Liver (tissue), 7 donors: ENCODE measurements at regions not wholly inside any gene's neighbourhood (a gene's known extent, or its start where the extent isn't known, plus 50 kb on each side); places are given as distances from the start of the nearest gene placed in this dataset.

Source experiments
- DNase-seq: peaks from one replicate; pipeline ENCODE4 v3.0.0-alpha.2; 2017; ENCODE audit warnings: low spot score
- H3K27ac ChIP-seq, 2 donors: one replicate each; pipeline ENCODE4 v1.7.0; 2013; ENCODE audit warnings: inconsistent platforms in 2 of 2, low read length in 2 of 2, control low read depth in 1 of 2, low read depth in 1 of 2, mild to moderate bottlenecking in 1 of 2
- H3K27me3 ChIP-seq, 4 donors: one replicate each; pipeline versions ENCODE4 v1.6.1 to v1.7.0; 2013; ENCODE audit warnings: low read length in 3 of 4, inconsistent platforms in 1 of 4, mild to moderate bottlenecking in 1 of 4, moderate library complexity in 1 of 4; ENCODE audit not compliant: control insufficient read depth in 4 of 4, insufficient read depth in 4 of 4
- H3K36me3 ChIP-seq, 4 donors: one replicate each; pipeline versions ENCODE4 v1.6.1 to v1.7.0; 2013; ENCODE audit warnings: low read length in 3 of 4, mild to moderate bottlenecking in 3 of 4, low read depth in 1 of 4, moderate library complexity in 1 of 4; ENCODE audit not compliant: control insufficient read depth in 4 of 4, insufficient read depth in 3 of 4
- H3K4me1 ChIP-seq, 4 donors: one replicate each; pipeline versions ENCODE4 v1.6.1 to v1.7.0; 2013; ENCODE audit warnings: low read length in 3 of 4, mild to moderate bottlenecking in 3 of 4, moderate library complexity in 1 of 4; ENCODE audit not compliant: control insufficient read depth in 4 of 4, insufficient read depth in 4 of 4
- H3K4me3 ChIP-seq, 3 donors: one replicate each; pipeline versions ENCODE4 v1.6.1 to v1.7.0; 2013; ENCODE audit warnings: low read length in 3 of 3, control low read depth in 1 of 3, low read depth in 1 of 3, mild to moderate bottlenecking in 1 of 3
- H3K9ac ChIP-seq, 2 donors: one replicate each; pipeline ENCODE4 v1.7.0; 2013; ENCODE audit warnings: low read length in 2 of 2, mild to moderate bottlenecking in 2 of 2, moderate library complexity in 2 of 2, control low read depth in 1 of 2, low read depth in 1 of 2
- H3K9me3 ChIP-seq, 4 donors: one replicate each; pipeline versions ENCODE4 v1.6.1 to v1.7.0; 2013; ENCODE audit warnings: low read length in 3 of 4; ENCODE audit not compliant: control insufficient read depth in 4 of 4
- EGR1 ChIP-seq, 2 donors: IDR thresholded peaks; 2 replicates each; pipeline ENCODE4 v1.6.1; 2016 to 2018; ENCODE audit warnings: antibody characterized with exemption in 2 of 2, low read depth in 2 of 2
- FOXA2 ChIP-seq: IDR thresholded peaks from 2 replicates; pipeline ENCODE4 v1.6.1; 2016; ENCODE audit warnings: antibody characterized with exemption
- GABPA ChIP-seq, 2 donors: IDR thresholded peaks in 1 of 2; conservative IDR thresholded peaks in 1 of 2; 2 replicates each; pipeline ENCODE4 v1.6.1; 2016; ENCODE audit warnings: antibody characterized with exemption in 2 of 2, mild to moderate bottlenecking in 1 of 2, moderate library complexity in 1 of 2
- HNF4A ChIP-seq, 2 donors: conservative IDR thresholded peaks; 2 replicates each; pipeline ENCODE4 v1.6.1; 2016; ENCODE audit warnings: antibody characterized with exemption in 2 of 2, mild to moderate bottlenecking in 2 of 2
- HNF4G ChIP-seq: IDR thresholded peaks from 2 replicates; pipeline ENCODE4 v1.6.1; 2016; ENCODE audit warnings: antibody characterized with exemption
- MAX ChIP-seq: IDR thresholded peaks from 2 replicates; pipeline ENCODE4 v1.6.1; 2016; ENCODE audit warnings: antibody characterized with exemption
- NR2F2 ChIP-seq: IDR thresholded peaks from 2 replicates; pipeline ENCODE4 v1.6.1; 2016; ENCODE audit warnings: antibody characterized with exemption
- RAD21 ChIP-seq, 2 donors: IDR thresholded peaks; 2 replicates each; pipeline ENCODE4 v1.6.1; 2016; ENCODE audit warnings: antibody characterized with exemption in 2 of 2, mild to moderate bottlenecking in 2 of 2
- RXRA ChIP-seq, 2 donors: IDR thresholded peaks; 2 replicates each; pipeline ENCODE4 v1.6.1; 2017 to 2018; ENCODE audit warnings: antibody characterized with exemption in 2 of 2, mild to moderate bottlenecking in 1 of 2
- SP1 ChIP-seq: IDR thresholded peaks from 2 replicates; pipeline ENCODE4 v1.6.1; 2018; ENCODE audit warnings: antibody characterized with exemption, mild to moderate bottlenecking
- TAF1 ChIP-seq: conservative IDR thresholded peaks from 2 replicates; pipeline ENCODE4 v1.6.1; 2016; ENCODE audit warnings: antibody characterized with exemption, mild to moderate bottlenecking
- YY1 ChIP-seq: IDR thresholded peaks from 2 replicates; pipeline ENCODE4 v1.6.1; 2016; ENCODE audit warnings: antibody characterized with exemption, mild to moderate bottlenecking
- ZBTB33 ChIP-seq: IDR thresholded peaks from 2 replicates; pipeline ENCODE4 v1.6.1; 2016; ENCODE audit warnings: antibody characterized with exemption
- WGBS: extraction: QIAGEN DNeasy Blood & Tissue Kit; methylation state at CpG from one replicate; pipeline ENCODE4 v1.1.7; 2013; 5-methylcytosine and 5-hydroxymethylcytosine counted together
- TF ChIP-seq, protein P1 (sequence below): IDR thresholded peaks from 2 replicates; pipeline ENCODE4 v1.6.1; 2016; ENCODE audit warnings: antibody characterized with exemption
- donor health status: healthy.
- donor health status: healthy.
- donor health status: healthy.
- donor health status: healthy.

DNA sequence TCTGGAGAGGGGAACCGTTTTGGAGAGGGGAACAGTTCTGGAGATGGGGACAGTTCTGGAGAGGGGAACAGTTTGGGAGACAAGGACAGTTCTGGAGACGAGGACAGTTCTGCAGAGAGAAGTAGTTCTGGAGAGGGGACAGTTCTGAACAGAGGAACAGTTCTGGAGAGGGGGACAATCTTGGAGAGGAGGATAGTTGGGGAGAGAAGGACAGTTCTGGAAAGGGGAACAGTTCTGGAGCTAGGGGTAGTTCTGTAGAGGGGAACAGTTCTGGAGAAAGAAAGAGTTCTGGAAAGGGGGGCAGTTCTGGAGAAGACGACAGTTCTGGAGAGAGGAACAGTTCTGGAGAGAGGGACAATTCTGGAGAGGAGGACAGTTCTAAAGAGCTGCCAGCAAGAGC lies 745.9 kb downstream of the GALR1 start:
- Histone ChIP-seq H3K27me3 (no peaks in the 10 kb centered on the region), H3K9ac (no peak overlapping the region), H3K27ac (no peak overlapping the region), H3K36me3 (no peaks in the 10 kb centered on the region), H3K4me3 (no peak overlapping the region), H3K4me1 (no peaks in the 10 kb centered on the region), H3K9me3 (peaks cover 0 to 3% (median 0%) of the 10 kb centered on the region in 4 donors)
- DNase-seq: no peak
- TF ChIP-seq ZBTB33 (no peak), RXRA (IDR thresholded peaks at IDR 0.05) (no peak), GABPA (IDR thresholded peaks at IDR 0.05 in 1 of 2, conservative IDR thresholded peaks at IDR 0.05 in 1 of 2) (no peak), EGR1 (IDR thresholded peaks at IDR 0.05; ENCODE audit: low read depth in 2 of 2) (no peak), MAX (no peak)
- 56% methylated on average over 3 of the region's 3 CpGs for WGBS

DNA sequence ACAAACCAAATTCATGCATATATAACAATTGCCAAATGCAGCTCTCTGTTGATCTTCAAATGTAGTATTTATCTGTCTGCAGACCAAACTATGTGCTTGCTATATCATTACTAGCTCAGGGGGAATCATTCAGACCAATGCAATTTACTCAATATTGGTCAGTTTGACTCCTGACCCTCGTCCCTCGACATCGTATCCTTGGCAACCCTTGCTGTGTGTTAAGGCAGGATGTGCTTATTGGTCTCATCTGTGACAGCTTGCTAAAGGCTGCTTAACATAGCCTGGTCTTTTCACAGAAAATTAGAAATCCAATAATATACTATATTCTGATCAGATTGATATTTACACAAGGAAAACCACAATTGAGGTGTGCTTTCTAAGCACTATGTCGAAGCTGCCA lies 747.1 kb downstream of the GALR1 start:
- H3K9me3 ChIP-seq: peaks cover 0 to 3% (median 0%) of the 10 kb centered on the region in 4 donors
- TF ChIP-seq SP1 (no peak), HNF4A (conservative IDR thresholded peaks at IDR 0.05) (no peak), EGR1 (IDR thresholded peaks at IDR 0.05; ENCODE audit: low read depth in 2 of 2) (no peak), FOXA2 (no peak), TAF1 (no peak), RAD21 (IDR thresholded peaks at IDR 0.05) (no peak), NR2F2 (no peak), YY1 (no peak), MAX (no peak)
- H3K27me3 ChIP-seq: no peaks in the 10 kb centered on the region
- H3K36me3 ChIP-seq: no peaks in the 10 kb centered on the region
- H3K9ac ChIP-seq: no peak overlapping the region
- no peak for DNase-seq
- 57% methylated on average over 4 of the region's 4 CpGs for WGBS
- H3K4me3 ChIP-seq: no peak overlapping the region
- H3K4me1 ChIP-seq: no peaks in the 10 kb centered on the region
- no peak overlapping the region for H3K27ac ChIP-seq

GRCh38 chr18:78001811-78002210 lies 752.2 kb downstream of the GALR1 start:
- Histone ChIP-seq H3K4me3 (no peak overlapping the region), H3K27me3 (no peaks in the 10 kb centered on the region), H3K9ac (no peak overlapping the region), H3K27ac (no peak overlapping the region), H3K36me3 (no peaks in the 10 kb centered on the region), H3K9me3 (peaks cover 0 to 3% (median 0%) of the 10 kb centered on the region in 4 donors), H3K4me1 (no peaks in the 10 kb centered on the region)
- DNase-seq: no peak
- TF ChIP-seq EGR1 (IDR thresholded peaks at IDR 0.05; ENCODE audit: low read depth in 2 of 2) (no peak), HNF4A (conservative IDR thresholded peaks at IDR 0.05) (no peak), RAD21 (IDR thresholded peaks at IDR 0.05) (no peak), HNF4G (no peak)
- TF ChIP-seq, protein P1, sequence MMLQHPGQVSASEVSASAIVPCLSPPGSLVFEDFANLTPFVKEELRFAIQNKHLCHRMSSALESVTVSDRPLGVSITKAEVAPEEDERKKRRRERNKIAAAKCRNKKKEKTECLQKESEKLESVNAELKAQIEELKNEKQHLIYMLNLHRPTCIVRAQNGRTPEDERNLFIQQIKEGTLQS: no peak
